ENCODE measurements at regions not wholly inside any gene's neighbourhood (a gene's known extent, or its start where the extent isn't known, plus 50 kb on each side); places are given as distances from the start of the nearest gene placed in this dataset.

DNA sequence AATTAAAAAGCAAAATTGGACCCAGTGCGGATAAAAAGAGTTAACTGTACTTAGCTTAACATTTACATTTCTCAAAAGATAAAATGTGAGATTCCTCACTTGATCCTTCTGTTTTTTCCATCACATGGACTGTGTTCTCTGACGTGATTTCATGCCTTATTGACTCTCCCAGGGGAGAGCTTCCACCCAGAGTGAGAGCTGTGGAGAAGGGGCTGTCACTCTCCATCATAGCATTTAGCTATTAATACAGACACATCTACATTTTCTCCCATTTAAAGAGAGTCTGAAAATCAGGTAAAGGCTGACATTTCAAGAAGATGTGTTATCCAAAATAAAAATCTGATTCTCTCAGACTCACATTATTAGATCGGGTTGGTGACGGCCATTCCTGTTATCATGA, 493.8 kb downstream of the FBXO15 start:
- TF ChIP-seq, protein P1, sequence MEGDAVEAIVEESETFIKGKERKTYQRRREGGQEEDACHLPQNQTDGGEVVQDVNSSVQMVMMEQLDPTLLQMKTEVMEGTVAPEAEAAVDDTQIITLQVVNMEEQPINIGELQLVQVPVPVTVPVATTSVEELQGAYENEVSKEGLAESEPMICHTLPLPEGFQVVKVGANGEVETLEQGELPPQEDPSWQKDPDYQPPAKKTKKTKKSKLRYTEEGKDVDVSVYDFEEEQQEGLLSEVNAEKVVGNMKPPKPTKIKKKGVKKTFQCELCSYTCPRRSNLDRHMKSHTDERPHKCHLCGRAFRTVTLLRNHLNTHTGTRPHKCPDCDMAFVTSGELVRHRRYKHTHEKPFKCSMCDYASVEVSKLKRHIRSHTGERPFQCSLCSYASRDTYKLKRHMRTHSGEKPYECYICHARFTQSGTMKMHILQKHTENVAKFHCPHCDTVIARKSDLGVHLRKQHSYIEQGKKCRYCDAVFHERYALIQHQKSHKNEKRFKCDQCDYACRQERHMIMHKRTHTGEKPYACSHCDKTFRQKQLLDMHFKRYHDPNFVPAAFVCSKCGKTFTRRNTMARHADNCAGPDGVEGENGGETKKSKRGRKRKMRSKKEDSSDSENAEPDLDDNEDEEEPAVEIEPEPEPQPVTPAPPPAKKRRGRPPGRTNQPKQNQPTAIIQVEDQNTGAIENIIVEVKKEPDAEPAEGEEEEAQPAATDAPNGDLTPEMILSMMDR (conservative IDR thresholded peaks at IDR 0.05 in 1 of 2, IDR thresholded peaks at IDR 0.05 in 1 of 2; ENCODE audit: low read depth in 1 of 2, low read length in 2 of 2): no peak
- TF ChIP-seq EZH2 (IDR thresholded peaks at IDR 0.05; ENCODE audit: low read length, missing control alignments): no peak

All from fibroblast of lung (primary cell).